Ureter (tissue), 1 donor: ENCODE measurements at regions not wholly inside any gene's neighbourhood (a gene's known extent, or its start where the extent isn't known, plus 50 kb on each side); places are given as distances from the start of the nearest gene placed in this dataset.
"Not testable (repeated sequence)": the region's sequence is repeated elsewhere in the genome, so short reads cannot be mapped to it uniquely, and the experiment has no call there.

Experiments
- DNase-seq: peaks from one replicate; pipeline ENCODE4 v3.0.0-alpha.2; 2020; ENCODE audit warnings: low spot score
- donor health status: DM: yes; HTN: yes; CAD: no.

DNA sequence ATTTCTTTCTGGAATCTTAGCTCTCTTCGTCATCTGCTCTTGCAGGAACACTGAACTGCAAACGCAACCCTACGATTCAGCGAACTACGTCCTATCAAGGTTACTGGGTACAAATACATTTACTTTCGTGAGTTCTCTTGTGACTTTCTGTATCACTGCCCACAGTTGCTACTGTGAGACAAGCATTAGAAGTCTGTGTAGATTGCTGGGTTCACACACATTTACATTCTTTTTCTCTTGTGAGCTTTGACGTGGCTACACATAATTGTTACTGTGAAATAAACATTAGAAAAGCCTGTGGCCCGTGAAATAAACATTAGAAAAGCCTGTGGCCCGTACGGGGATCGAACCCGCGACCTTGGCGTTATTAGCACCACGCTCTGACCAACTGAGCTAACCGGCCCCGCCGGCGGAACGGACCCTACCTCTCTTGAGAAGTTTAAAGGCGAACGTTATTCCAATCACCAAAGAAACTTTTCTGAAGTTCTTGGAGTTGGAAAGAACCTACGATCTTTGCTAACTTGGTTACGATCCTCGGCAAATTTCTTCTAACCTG lies 61.2 kb upstream of the ZNF322 start:
- not testable (repeated sequence) for DNase-seq

GRCh38 chr6:26730019-26730766 lies 70.6 kb upstream of the ZNF322 start:
- not testable (repeated sequence) for DNase-seq

DNA sequence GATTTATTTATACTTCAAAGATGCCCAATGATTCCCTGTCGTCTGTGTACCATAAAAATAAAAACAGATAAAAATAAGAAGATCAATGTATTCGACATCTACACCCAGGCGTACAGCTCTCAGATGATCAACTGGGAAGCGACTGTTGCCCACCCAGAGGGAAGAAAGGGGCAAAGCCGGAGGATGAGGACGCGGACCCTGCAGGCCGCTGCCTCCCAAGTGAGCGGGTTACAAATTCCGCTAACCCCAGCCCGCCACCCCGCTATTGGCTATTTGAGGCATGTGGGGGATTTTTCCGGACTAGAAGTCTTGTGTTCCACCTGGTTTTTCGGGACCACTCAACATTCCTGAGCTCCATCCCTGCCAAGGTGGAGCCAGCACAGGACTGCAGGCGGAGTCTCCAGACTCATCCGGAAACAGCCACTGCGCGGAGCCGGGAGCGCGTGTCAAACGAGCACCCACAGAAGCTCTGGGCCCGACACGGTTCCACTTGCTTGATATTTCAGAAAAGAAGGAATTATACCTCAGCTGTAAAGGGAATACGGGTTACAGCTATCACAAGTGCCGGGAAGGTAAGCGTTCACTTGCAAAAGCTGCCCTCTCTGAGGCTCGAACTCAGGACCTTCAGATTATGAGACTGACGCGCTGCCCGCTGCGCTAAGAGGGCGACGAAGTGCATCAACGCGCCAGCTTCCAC lies 75.4 kb upstream of the ZNF322 start:
- not testable (repeated sequence) for DNase-seq

GRCh38 chr6:26739811-26740210 lies 80.3 kb upstream of the ZNF322 start:
- DNase-seq, result no peak

DNA sequence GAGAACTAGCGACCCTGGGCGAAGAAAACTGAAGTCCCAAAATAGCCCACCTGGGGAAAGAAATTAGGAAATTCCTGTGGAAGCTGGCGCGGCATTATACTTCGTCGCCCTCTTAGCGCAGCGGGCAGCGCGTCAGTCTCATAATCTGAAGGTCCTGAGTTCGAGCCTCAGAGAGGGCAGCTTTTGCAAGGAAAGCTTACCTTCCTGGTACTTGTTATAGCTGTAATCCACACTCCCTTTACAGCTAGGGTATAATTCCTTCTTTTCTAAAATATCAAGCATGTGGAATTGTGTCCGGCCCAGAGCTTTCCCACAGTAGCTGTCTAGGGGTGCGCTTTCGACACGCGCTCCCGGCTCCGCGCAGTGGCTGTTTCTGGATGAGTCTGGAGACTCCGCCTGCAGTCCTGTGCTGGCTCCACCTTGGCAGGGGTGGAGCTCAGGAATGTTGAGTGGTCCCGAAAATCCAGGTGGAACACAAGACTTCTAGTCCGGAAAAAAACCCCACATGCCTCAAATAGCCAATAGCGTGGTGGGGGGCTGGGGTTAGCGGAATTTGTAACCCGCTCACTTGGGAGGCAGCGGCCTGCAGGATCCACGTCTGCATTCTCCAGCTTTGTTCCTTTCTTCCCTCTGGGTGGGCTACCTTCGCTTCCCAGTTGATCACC lies 83.7 kb upstream of the ZNF322 start:
- DNase-seq, result no peak

- DNase-seq, result no peak
Measured at GRCh38 chr6:26743941-26744699, 84.6 kb upstream of the ZNF322 start.

- not testable (repeated sequence) for DNase-seq
Measured at GRCh38 chr6:26744837-26745282, 85.3 kb upstream of the ZNF322 start.

- DNase-seq, result not testable (repeated sequence)
Measured at GRCh38 chr6:26745964-26746363, 86.4 kb upstream of the ZNF322 start.

- DNase-seq, result not testable (repeated sequence)
Measured at GRCh38 chr6:26749126-26749758, 89.7 kb upstream of the ZNF322 start.

GRCh38 chr6:26749759-26750126 lies 90.2 kb upstream of the ZNF322 start:
- DNase-seq, result not testable (repeated sequence)

GRCh38 chr6:26754212-26754611 lies 94.7 kb upstream of the ZNF322 start:
- no peak for DNase-seq

DNA sequence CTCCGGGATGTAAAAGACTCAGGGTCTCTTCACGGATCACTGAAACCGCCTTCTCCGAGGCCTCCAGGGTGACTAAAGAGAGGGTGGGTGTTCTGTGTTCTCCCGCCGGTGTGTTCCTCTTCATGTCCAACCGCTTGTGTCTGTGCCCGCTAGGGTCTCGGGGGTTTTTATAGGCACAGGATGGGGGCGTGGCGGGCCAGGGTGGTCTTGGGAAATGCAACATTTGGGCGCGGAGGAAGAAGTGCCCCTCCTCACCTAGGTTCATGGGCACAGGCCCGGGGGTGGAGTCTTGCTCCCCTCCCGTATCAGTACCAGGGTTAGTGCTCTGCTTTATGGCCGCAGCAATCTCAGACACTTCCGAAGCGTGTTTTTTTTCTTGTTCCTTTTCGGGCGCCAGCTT lies 95.3 kb upstream of the ZNF322 start:
- not testable (repeated sequence) for DNase-seq

GRCh38 chr6:26756067-26756805 lies 96.7 kb upstream of the ZNF322 start:
- not testable (repeated sequence) for DNase-seq

DNA sequence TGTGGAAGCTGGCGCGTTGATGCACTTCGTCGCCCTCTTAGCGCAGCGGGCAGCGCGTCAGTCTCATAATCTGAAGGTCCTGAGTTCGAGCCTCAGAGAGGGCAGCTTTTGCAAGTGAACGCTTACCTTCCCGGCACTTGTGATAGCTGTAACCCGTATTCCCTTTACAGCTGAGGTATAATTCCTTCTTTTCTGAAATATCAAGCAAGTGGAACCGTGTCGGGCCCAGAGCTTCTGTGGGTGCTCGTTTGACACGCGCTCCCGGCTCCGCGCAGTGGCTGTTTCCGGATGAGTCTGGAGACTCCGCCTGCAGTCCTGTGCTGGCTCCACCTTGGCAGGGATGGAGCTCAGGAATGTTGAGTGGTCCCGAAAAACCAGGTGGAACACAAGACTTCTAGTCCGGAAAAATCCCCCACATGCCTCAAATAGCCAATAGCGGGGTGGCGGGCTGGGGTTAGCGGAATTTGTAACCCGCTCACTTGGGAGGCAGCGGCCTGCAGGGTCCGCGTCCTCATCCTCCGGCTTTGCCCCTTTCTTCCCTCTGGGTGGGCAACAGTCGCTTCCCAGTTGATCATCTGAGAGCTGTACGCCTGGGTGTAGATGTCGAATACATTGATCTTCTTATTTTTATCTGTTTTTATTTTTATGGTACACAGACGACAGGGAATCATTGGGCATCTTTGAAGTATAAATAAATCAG lies 106.8 kb upstream of the ZNF322 start:
- not testable (repeated sequence) for DNase-seq

DNA sequence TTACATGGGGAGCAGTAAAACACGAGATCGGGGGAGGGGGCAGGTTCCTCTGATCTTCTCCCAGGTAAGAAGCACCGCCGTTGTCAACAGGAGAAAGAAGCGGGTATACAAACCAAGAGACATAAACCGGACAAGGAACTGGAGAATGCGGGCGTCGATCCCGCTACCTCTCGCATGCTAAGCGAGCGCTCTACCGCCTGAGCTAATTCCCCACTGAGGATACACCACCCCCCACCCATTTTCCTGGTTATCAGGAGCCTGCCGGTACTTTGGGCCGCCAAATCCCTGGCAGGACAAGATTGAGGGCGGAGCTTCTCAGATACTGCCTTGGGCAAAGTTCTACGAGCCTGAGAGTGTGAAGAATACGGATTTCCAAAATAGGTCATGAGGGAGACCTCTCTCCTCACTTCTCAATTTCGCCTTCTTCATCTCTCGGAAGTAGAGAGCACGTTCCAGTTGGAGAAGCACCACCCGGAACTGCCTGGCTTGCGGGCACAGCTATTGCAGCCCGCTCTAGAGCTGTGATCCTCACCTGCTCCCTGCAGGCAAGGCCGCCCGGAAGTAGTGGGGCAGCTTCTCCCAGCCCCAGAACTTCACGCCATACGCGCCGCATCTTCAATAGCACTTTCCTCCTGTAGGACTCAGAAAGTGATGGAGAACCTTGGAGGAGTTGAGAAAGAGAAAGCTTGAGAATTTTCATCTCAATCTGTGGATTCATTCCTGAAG lies 111.6 kb upstream of the ZNF322 start:
- not testable (repeated sequence) for DNase-seq

DNA sequence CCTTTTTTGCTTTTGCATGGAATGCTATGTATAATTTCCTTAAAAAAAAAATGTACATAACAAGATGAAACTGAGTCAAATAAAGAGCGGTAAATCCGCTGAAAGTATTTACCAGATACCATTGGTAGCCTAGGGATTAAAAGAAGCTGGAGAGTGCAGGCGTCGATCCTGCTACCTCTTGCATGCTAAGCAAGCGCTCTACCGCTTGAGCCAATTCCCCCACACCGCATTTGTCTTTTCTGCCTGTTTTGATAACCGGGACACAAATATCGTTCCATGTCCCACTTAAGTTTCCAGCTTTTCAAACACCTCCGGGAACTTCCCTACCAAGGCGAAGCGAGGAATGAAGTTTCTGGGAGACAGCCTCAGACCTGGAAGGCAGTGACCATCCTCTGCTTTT lies 113.9 kb upstream of the ZNF322 start:
- not testable (repeated sequence) for DNase-seq

DNA sequence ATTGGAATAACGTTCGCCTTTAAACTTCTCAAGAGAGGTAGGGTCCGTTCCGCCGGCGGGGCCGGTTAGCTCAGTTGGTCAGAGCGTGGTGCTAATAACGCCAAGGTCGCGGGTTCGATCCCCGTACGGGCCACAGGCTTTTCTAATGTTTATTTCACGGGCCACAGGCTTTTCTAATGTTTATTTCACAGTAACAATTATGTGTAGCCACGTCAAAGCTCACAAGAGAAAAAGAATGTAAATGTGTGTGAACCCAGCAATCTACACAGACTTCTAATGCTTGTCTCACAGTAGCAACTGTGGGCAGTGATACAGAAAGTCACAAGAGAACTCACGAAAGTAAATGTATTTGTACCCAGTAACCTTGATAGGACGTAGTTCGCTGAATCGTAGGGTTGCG lies 121.0 kb upstream of the ZNF322 start:
- not testable (repeated sequence) for DNase-seq

DNA sequence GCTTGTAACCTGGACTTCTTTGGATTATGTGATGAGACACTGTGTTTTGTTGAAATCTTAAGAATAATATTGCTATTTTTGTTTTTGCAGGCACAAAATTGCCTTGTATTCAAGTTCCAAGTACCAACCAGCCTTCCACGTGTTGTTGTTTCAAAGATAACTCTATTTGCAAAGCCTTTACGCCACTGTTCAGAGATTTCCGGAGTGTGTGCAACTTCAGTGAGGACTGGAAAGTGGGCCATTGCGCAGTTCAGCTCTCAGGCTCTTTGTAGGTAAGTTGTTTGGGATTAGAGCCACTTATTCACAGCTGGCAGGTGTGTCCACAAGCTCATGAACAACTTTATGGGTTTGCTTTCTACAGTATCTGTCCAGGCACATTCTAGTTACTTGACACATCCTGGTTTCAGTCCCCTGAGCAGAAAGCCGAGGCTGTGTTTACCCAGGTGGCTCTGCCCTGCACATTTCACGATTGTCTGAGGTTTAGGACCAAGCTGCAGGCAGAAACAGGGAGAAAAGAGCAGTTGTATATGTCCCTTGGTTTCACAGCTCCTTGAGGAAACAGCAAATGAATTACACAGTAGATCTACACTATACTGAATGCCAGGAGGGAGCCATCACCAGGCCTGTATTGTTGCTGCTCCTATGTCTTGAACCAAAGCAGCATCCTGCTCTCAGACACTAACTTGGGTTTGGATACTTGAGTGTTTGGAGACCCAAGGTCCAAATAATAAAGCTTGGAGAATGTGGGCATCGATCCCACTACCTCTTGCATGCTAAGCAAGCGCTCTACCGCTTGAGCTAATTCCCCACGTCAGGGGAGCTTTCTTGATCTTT lies 136.1 kb upstream of the ZNF322 start:
- not testable (repeated sequence) for DNase-seq
